ENCODE measurements at regions not wholly inside any gene's neighbourhood (a gene's known extent, or its start where the extent isn't known, plus 50 kb on each side); places are given as distances from the start of the nearest gene placed in this dataset.

GRCh38 chr15:70147778-70148177 lies 50.1 kb upstream of the TLE3 start:
- TF ChIP-seq CTCF (IDR thresholded peaks at IDR 0.05) (no peak), EZH2phosphoT487 (IDR thresholded peaks at IDR 0.05) (no peak), EZH2 (IDR thresholded peaks at IDR 0.05) (no peak)
